ENCODE measurements at regions not wholly inside any gene's neighbourhood (a gene's known extent, or its start where the extent isn't known, plus 50 kb on each side); places are given as distances from the start of the nearest gene placed in this dataset.
"Not testable (repeated sequence)": the region's sequence is repeated elsewhere in the genome, so short reads cannot be mapped to it uniquely, and the experiment has no call there.

DNA sequence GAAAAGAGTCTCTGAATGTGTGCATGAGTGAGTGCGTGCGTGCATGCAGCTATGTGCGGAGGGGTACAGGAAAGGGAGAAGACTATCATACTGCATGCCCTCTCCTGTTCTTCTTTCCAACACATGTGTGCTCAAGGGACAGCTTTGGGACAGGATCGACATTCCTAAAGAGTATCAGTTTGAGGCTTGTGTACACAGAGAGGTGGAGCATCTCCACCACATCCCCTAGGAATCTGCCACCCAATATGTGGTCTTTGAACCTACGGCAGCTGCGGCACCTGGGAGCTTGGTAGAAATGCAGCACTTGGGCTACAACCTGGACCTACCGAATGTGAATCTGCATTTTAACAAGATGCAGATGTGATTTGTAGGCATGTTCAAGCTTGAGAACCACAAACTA lies 132.3 kb upstream of the GLRA1 start:
- DNase-seq (ENCODE audit: low read depth), result no peak

DNA sequence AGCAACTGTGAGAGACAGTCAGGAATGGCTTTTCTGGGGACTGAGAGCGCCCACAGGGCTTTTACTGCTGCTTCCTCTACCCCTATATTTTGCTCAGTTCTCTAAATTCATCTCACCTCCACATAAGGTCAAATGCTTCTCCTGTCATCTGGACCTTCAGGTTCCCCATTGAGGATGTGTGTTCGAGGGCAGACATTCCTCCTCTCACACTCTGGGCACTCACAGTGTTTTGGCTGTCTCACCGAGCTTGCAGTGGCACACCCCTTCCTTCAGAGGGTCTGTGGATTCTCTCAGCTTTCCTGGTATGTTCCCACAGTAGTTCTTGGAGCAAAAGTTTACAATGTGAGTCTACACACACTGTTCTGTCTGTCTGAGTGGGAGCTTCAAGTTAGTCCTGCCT lies 127.8 kb upstream of the GLRA1 start:
- no peak for DNase-seq (ENCODE audit: low read depth)

DNA sequence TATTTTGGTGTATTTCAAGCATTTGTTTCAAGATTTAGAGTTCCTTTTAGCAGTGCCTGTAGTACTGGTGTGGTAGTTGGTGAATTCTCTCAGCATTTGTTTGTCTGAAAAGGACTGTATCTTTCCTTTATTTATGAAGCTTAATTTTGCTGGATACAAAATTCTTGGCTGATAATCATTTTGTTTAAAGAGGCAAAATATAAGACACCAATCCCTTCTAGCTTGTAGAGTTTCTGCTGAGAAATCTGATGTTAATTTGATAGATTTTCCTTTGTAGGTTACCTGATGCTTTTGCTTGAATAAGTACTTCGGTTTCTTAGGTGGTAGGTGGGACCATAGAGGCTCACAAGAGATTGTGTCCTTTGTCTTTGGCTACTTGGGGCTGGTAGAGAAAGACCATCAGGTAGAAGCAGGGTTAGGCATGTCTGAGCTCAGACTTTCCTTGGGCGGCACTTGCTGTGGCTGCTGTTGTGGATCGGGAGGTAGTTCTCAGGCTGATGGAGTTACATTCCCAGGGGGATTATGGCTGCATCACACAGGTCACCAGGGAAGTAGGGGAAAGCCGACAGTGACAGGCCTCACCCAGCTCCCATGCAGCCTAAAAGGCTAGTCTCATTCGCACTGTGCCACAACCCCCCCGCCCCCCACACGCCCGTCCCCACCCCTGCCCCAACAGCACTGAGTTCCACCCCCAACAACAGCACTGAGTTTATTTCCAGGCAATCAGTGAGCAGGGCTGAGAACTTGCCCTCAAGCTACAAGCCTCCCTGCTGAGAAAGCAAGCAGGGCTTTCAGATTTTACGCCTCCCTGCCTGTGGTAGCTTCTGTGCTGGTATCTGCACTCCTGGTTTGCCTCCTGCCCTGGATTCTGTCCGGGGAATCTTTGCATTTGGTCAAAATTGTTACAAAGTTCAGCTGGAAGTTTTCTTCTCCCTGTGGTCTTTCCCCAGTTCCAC lies 127.1 kb upstream of the GLRA1 start:
- no peak for DNase-seq (ENCODE audit: low read depth)

DNA sequence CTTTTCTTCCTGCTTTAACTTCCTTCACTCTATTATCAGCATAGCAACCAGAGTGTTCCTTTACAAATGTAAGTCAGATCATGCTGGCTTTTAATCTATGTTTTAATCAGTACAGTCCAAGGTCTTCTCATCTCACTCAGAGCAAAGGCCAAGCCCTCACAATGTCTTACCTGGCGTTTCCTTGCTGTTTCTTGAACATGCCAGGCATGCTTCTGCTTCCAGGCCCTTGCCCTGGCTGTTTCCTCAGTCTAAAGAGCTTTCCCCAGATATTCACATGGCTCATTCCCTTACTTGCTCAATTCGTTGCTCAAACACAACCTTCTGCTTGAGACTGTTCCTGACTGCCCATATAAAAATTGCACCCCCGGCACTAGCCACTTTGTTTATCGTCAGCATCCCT lies 121.7 kb upstream of the GLRA1 start:
- no peak for DNase-seq (ENCODE audit: low read depth)

DNA sequence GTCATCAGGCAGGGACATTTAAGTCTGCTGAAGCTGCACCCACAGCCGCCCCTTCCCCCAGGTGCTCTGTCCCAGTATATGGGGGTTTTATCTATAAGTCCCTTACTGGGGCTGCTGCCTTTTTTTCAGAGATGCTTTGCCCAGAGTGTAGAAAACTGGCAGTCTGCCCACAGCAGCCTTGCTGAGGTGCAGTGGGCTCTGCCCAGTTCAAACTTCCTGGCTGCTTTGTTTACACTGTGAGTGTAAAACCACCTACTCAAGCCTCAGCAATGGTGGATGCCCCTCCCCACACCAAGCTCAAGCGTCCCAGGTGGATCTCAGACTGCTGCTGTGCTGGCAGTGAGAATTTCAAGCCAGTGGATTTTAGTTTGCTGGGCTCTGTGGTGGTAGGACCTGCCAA lies 114.2 kb upstream of the GLRA1 start:
- DNase-seq (ENCODE audit: low read depth), result not testable (repeated sequence)

DNA sequence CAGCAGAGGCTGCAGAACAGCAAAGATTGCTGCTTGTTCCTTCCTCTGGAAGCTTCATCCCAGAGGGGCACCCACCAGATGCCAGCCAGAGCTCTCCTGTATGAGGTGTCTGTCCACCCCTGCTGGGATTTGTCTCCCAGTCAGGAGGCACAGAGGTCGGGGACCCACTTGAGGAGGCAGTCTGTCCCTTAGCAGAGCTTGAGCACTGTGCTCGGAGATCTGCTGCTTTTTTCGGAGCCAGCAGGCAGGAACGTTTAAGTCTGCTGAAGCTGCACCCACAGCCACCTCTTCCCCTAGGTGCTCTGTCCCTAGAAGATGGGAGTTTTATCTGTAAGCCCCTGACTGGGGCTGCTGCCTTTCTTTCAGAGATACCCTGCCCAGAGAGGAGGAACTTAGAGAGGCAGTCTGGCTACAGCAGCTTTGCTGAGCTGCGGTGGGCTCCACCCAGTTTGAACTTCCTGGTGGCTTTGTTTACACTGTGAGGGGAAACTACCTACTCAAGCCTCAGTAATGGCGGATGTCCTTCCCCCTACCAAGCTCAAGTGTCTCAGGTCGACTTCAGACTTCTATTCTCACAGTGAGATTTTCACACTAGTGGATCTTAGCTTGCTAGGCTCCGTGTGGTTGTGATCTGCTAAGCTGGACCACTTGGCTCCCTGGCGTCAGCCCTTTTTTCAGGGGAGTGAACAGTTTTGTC lies 101.8 kb upstream of the GLRA1 start:
- DNase-seq (ENCODE audit: low read depth), result not testable (repeated sequence)

DNA sequence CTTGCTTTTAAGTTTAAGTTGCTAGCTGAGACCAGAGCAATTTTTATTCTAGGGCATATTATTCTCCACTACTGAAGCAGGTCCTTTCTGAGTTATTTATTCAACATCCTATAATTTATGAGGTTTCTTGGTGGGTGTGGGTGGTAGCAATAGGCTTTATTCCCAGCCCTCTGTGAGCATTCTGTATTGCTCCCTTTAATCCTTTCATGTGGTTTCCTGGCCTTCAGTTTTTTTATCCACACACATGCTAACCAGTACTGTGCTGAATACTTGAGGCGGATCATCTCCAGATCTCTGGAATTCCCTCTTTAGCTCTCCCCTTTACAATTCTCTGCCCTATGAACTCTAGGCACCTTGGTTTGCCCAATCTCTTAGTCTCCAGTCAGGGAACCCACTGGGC lies 91.8 kb upstream of the GLRA1 start:
- DNase-seq (ENCODE audit: low read depth), result no peak

DNA sequence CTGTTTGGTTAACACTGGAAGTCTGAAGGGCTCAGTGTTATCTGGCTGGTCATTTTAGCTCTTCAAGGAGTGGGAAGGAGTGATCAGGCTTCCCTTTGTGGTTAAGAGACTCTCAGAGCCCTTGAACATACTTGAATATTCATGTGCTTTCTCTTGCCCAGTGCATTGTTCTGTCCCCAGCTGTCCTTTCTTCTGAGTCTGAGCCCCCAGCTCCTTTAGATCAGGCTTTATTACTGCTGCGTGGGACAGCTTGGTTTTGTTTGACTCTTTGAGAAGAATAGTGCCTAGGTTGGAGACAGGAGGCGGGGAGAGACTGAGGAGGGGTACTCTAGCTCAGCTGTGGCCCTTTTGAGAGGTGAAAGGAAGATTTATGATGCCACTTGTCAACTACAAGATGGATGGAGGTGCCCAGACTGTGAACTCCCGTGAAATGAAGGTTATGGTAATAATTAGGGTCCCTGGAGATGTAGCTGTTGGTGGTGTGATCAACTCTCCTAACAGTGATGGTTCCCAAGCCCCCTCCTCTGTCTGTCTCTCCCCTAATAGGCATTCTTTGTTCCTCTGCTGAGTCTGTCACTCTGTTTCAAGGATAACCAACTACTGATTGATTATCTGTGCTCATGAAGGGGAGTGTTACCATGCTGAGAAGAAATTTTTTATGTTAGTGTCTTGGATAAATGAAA lies 83.1 kb upstream of the GLRA1 start:
- DNase-seq (ENCODE audit: low read depth), result no peak

DNA sequence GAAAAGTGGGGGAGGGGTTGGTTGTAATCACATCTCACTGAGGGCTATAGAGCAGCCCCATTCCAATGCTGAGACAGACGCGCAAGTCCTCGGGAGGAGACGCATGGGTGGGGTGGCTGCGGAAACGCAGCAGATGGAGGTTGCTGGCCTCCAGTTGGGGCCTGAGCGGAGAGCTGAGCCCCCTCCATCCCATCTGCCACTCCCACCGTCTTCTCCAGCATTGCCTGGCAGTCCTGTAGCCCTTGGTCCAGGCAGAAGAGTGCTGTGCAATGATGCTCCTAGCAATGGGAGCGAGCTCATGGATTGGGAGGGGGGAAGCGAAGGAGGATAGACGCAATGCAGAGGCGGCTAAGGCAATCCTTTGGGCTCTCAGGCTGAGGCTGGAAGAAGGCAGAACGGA lies 79.4 kb upstream of the GLRA1 start:
- no peak for DNase-seq (ENCODE audit: low read depth)
